Astrocyte of the cerebellum (primary cell): ENCODE measurements at regions not wholly inside any gene's neighbourhood (a gene's known extent, or its start where the extent isn't known, plus 50 kb on each side); places are given as distances from the start of the nearest gene placed in this dataset.
A peak's percentile ranks its signal among the peaks of the same experiment; 100 is the strongest.

Experiments
- DNase-seq: peaks from one replicate; pipeline ENCODE4 v3.0.0-alpha.2; 2011; ENCODE audit warnings: low read depth
- H3K4me3 ChIP-seq: 2 replicates; pipeline ENCODE4 v1.5.1; 2011; ENCODE audit warnings: mild to moderate bottlenecking, low read depth, low read length, moderate library complexity
- in situ Hi-C: cut with HindIII; loops from 2 replicates; pipeline ENCODE4 v1.10.0; 2017; ENCODE audit warnings: low sequenced_read_pairs
- TF ChIP-seq, protein P1 (sequence below): IDR thresholded peaks from 2 replicates; pipeline ENCODE4 v1.5.1; 2012; ENCODE audit warnings: low read length, low read depth, moderate library complexity, mild to moderate bottlenecking; ENCODE audit errors: missing control alignments

- DNase-seq, result peak; percentile 59
- in situ Hi-C loops, result no loop called here
- TF ChIP-seq, protein P1, sequence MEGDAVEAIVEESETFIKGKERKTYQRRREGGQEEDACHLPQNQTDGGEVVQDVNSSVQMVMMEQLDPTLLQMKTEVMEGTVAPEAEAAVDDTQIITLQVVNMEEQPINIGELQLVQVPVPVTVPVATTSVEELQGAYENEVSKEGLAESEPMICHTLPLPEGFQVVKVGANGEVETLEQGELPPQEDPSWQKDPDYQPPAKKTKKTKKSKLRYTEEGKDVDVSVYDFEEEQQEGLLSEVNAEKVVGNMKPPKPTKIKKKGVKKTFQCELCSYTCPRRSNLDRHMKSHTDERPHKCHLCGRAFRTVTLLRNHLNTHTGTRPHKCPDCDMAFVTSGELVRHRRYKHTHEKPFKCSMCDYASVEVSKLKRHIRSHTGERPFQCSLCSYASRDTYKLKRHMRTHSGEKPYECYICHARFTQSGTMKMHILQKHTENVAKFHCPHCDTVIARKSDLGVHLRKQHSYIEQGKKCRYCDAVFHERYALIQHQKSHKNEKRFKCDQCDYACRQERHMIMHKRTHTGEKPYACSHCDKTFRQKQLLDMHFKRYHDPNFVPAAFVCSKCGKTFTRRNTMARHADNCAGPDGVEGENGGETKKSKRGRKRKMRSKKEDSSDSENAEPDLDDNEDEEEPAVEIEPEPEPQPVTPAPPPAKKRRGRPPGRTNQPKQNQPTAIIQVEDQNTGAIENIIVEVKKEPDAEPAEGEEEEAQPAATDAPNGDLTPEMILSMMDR, result no peak
- H3K4me3 ChIP-seq, result no peak overlapping the region
Measured at GRCh38 chr7:130995252-130996081, 261.5 kb upstream of the KLF14 start.

- no peak overlapping the region for H3K4me3 ChIP-seq
- no peak for DNase-seq
- in situ Hi-C loops, result no loop called here
- TF ChIP-seq, protein P1, result no peak
Measured at GRCh38 chr7:130996205-130996832, 262.3 kb upstream of the KLF14 start.

GRCh38 chr7:130996833-130997231 is 262.8 kb upstream of the KLF14 start:
- in situ Hi-C loops, result no loop called here
- H3K4me3 ChIP-seq, result no peak overlapping the region
- TF ChIP-seq, protein P1, result no peak
- no peak for DNase-seq

DNA sequence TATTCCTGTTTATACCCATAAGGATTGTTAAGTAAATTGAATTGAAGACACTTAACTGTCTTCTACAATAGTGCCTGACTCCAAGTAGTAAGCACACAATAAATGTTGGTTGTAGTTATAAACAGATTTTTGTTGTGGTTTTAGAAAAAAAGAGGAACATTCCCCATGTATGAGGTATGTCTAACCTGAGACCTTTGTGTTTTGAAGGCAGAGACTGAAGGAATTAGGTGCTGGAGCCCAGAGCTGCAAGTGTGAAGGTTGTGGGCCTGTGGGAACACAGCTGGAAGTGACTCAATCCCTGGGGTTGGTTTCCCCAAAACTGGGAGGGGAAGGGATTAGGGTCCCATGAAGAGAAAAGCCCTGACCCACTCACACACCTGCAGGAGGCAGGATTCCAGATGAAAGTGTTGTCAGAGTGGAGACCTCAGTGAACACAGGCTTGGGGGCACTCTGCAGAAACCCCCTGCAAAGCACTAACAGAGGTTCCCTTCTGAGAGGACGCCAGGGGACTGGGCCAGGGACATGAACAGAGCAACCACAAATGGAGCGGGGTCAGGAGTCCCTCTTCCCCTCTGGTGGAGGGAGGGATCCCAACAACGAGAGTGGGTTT is 265.1 kb upstream of the KLF14 start:
- DNase-seq, result peak; percentile 52
- in situ Hi-C loops, result no loop called here

GRCh38 chr7:130999926-131000325 is 265.9 kb upstream of the KLF14 start:
- in situ Hi-C loops, result no loop called here

More for the DNA sequence above, 265.1 kb upstream of the KLF14 start:
- TF ChIP-seq, protein P1, result no peak
- no peak overlapping the region for H3K4me3 ChIP-seq

DNA sequence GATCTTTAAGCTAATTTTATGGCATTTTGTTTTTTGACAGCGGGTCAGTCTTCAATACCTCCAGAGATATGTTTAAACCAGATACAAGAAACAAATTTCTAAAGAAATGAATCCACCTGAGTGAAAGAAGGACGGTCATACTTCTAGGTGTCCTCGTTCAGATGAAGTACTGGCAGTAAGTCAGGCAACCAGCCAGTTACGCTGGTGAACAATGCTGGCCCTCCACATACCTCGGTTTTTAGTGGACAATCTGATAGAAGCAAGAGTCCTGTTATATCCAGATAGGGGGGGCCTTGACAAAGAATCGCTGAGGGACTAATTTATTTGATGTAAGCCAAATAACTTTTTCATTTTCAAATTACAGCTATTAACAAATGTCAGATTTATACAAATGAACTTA is 266.4 kb upstream of the KLF14 start:
- no peak overlapping the region for H3K4me3 ChIP-seq
- in situ Hi-C loops, result no loop called here
- no peak for DNase-seq
- TF ChIP-seq, protein P1, result no peak

More at GRCh38 chr7:130999926-131000325, 265.9 kb upstream of the KLF14 start:
- TF ChIP-seq, protein P1, result no peak
- H3K4me3 ChIP-seq, result no peak overlapping the region
- DNase-seq, result no peak
